ENCODE measurements at regions not wholly inside any gene's neighbourhood (a gene's known extent, or its start where the extent isn't known, plus 50 kb on each side); places are given as distances from the start of the nearest gene placed in this dataset.

DNA sequence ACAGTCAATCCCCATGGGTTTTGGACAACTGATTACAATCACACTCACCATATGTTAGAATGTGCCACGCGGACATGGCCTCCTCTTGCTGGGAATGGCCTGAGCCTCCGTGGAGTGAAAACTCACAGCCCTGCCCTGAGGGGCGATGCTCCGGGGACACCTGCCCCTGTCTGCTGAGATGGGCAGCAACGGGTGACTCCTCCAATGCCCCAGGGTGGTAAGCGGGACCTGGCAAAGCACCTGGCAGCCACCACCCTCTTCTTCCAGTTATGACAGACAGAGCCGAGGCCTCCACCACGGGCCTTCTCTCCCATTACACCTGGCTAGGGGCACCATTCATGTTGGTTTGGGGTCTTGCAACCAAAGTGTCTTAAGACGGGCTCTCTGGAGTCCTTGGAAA, 94.9 kb upstream of the COL5A1 start:
- no peak for TF ChIP-seq ZNF263 (CRISPR knock-in tag; IDR thresholded peaks at IDR 0.05; ENCODE audit: borderline replicate concordance)
- TF ChIP-seq, protein P1, sequence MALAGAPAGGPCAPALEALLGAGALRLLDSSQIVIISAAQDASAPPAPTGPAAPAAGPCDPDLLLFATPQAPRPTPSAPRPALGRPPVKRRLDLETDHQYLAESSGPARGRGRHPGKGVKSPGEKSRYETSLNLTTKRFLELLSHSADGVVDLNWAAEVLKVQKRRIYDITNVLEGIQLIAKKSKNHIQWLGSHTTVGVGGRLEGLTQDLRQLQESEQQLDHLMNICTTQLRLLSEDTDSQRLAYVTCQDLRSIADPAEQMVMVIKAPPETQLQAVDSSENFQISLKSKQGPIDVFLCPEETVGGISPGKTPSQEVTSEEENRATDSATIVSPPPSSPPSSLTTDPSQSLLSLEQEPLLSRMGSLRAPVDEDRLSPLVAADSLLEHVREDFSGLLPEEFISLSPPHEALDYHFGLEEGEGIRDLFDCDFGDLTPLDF (CRISPR knock-in tag; IDR thresholded peaks at IDR 0.05): no peak
- TF ChIP-seq ZNF778 (CRISPR knock-in tag; IDR thresholded peaks at IDR 0.05): no peak
- TF ChIP-seq GTF2E2 (tag; IDR thresholded peaks at IDR 0.05): no peak
- TF ChIP-seq CTCF (IDR thresholded peaks at IDR 0.05 in 2 of 3, conservative IDR thresholded peaks at IDR 0.05 in 1 of 3; ENCODE audit: insufficient read depth in 2 of 3, low read depth in 1 of 3, low read length in 3 of 3): no peak
- TF ChIP-seq ZNF354B (CRISPR knock-in tag; IDR thresholded peaks at IDR 0.05): no peak
- TF ChIP-seq CEBPB (tag; IDR thresholded peaks at IDR 0.05): no peak
- no peak for TF ChIP-seq ELF2 (CRISPR knock-in tag; IDR thresholded peaks at IDR 0.05)
- no peak for TF ChIP-seq CHD2 (IDR thresholded peaks at IDR 0.05; ENCODE audit: low read depth, low read length)
- no peak for TF ChIP-seq POLR2A (conservative IDR thresholded peaks at IDR 0.05)
- TF ChIP-seq, protein P2, sequence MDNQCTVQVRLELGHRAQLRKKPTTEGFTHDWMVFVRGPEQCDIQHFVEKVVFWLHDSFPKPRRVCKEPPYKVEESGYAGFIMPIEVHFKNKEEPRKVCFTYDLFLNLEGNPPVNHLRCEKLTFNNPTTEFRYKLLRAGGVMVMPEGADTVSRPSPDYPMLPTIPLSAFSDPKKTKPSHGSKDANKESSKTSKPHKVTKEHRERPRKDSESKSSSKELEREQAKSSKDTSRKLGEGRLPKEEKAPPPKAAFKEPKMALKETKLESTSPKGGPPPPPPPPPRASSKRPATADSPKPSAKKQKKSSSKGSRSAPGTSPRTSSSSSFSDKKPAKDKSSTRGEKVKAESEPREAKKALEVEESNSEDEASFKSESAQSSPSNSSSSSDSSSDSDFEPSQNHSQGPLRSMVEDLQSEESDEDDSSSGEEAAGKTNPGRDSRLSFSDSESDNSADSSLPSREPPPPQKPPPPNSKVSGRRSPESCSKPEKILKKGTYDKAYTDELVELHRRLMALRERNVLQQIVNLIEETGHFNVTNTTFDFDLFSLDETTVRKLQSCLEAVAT (IDR thresholded peaks at IDR 0.05): no peak
- TF ChIP-seq THRAP3 (IDR thresholded peaks at IDR 0.05; ENCODE audit: borderline replicate concordance): no peak
- TF ChIP-seq ZKSCAN1 (IDR thresholded peaks at IDR 0.05; ENCODE audit: low read depth, low read length): no peak
- no peak for TF ChIP-seq ZKSCAN8 (CRISPR knock-in tag; IDR thresholded peaks at IDR 0.05)
